OCI-LY7 (cell line): ENCODE measurements at regions not wholly inside any gene's neighbourhood (a gene's known extent, or its start where the extent isn't known, plus 50 kb on each side); places are given as distances from the start of the nearest gene placed in this dataset.
"Not testable (repeated sequence)": the region's sequence is repeated elsewhere in the genome, so short reads cannot be mapped to it uniquely, and the experiment has no call there.

Experiments
- BruUV-seq: library from RNA; stranded (reverse); fragments of 400-500 nt; replicated peaks from 2 replicates; lab custom pipeline; 2021; lab: Mats Ljungman, UMichigan
- CTCF ChIA-PET: fragments of 300-600 bp; sonication (Branson Sonifier 250); formaldehyde crosslinking; loops from one replicate; lab custom pipeline; 2022; ENCODE audit warnings: antibody characterized with exemption; ENCODE audit not compliant: unreplicated experiment; lab: Charles Lee
- POLR2A ChIA-PET: fragments of 300-600 bp; sonication (Branson Sonifier 250); formaldehyde crosslinking; loops from one replicate; lab custom pipeline; 2022; ENCODE audit warnings: antibody characterized with exemption; lab: Charles Lee
- DNase-seq: peaks from one replicate; pipeline ENCODE4 v3.0.0-alpha.2; 2015; ENCODE audit warnings: low spot score
- H2AFZ ChIP-seq: fragments of 200-600 bp; sonication (generic), shearing (Covaris generic); 2 replicates; pipeline ENCODE4 v1.6.1; 2014; ENCODE audit warnings: mild to moderate bottlenecking, antibody characterized with exemption, low read length, moderate library complexity
- H3K27ac ChIP-seq: fragments of 200-600 bp; sonication (generic); 2 replicates; pipeline ENCODE4 v1.5.1; 2014; ENCODE audit warnings: mixed run types, low read depth, mild to moderate bottlenecking, moderate library complexity, low read length, inconsistent platforms; ENCODE audit not compliant: poor library complexity, severe bottlenecking
- H3K36me3 ChIP-seq: fragments of 200-600 bp; sonication (generic); 2 replicates; pipeline ENCODE4 v1.6.1; 2014; ENCODE audit warnings: mild to moderate bottlenecking, antibody characterized with exemption, low read length, moderate library complexity, mixed read lengths; ENCODE audit not compliant: insufficient read depth
- H3K4me1 ChIP-seq: fragments of 200-600 bp; sonication (generic); 2 replicates; pipeline ENCODE4 v1.5.1; 2014; ENCODE audit warnings: mild to moderate bottlenecking, low read length; ENCODE audit not compliant: insufficient read depth, poor library complexity, severe bottlenecking
- H3K4me2 ChIP-seq: fragments of 200-600 bp; sonication (generic); 2 replicates; pipeline ENCODE4 v1.6.1; 2014; ENCODE audit warnings: mild to moderate bottlenecking, low read length
- H3K4me3 ChIP-seq: fragments of 200-600 bp; sonication (generic); 2 replicates; pipeline ENCODE4 v1.5.1; 2014; ENCODE audit warnings: mild to moderate bottlenecking, low read depth, low read length; ENCODE audit not compliant: poor library complexity, severe bottlenecking
- H3K79me2 ChIP-seq: fragments of 200-600 bp; sonication (generic); 2 replicates; pipeline ENCODE4 v1.6.1; 2016; ENCODE audit warnings: low read depth, mild to moderate bottlenecking, low read length, moderate library complexity, mixed read lengths; ENCODE audit not compliant: insufficient read depth
- H3K9me2 ChIP-seq: fragments of 200-600 bp; sonication (generic); 2 replicates; pipeline ENCODE4 v1.6.1; 2016; ENCODE audit warnings: mild to moderate bottlenecking, low read length, mixed read lengths; ENCODE audit not compliant: insufficient read depth
- H3K9me3 ChIP-seq: fragments of 200-600 bp; sonication (generic); 2 replicates; pipeline ENCODE4 v1.6.1; 2014; ENCODE audit warnings: mild to moderate bottlenecking, mixed run types, low read length, mixed read lengths
- H4K20me1 ChIP-seq: fragments of 200-600 bp; sonication (generic); 2 replicates; pipeline ENCODE4 v1.6.1; 2014; ENCODE audit warnings: mild to moderate bottlenecking, antibody characterized with exemption, low read length, moderate library complexity, mixed read lengths; ENCODE audit not compliant: insufficient read depth
- EZH2phosphoT487 ChIP-seq: fragments of 200-600 bp; sonication (generic); IDR thresholded peaks from 2 replicates; pipeline ENCODE4 v1.6.1; 2018; ENCODE audit warnings: low read depth, borderline replicate concordance, mild to moderate bottlenecking, mixed run types, antibody characterized with exemption, low read length, moderate library complexity, mixed read lengths
- intact Hi-C: fragments of 100-400 bp; cut with micrococcal nuclease; formaldehyde crosslinking; loops from one replicate; pipeline ENCODE4 v1.10.0; 2022; ENCODE audit not compliant: unreplicated experiment
- TF ChIP-seq, protein P1 (sequence below): fragments of 200-600 bp; sonication (generic); conservative IDR thresholded peaks from 2 replicates; pipeline ENCODE4 v1.5.1; 2014; ENCODE audit warnings: mild to moderate bottlenecking, antibody characterized with exemption, low read length, moderate library complexity, mixed read lengths

- H3K36me3 ChIP-seq, result no peaks in the 10 kb centered on the region
- H3K4me1 ChIP-seq, result no peaks in the 10 kb centered on the region
- TF ChIP-seq, protein P1, sequence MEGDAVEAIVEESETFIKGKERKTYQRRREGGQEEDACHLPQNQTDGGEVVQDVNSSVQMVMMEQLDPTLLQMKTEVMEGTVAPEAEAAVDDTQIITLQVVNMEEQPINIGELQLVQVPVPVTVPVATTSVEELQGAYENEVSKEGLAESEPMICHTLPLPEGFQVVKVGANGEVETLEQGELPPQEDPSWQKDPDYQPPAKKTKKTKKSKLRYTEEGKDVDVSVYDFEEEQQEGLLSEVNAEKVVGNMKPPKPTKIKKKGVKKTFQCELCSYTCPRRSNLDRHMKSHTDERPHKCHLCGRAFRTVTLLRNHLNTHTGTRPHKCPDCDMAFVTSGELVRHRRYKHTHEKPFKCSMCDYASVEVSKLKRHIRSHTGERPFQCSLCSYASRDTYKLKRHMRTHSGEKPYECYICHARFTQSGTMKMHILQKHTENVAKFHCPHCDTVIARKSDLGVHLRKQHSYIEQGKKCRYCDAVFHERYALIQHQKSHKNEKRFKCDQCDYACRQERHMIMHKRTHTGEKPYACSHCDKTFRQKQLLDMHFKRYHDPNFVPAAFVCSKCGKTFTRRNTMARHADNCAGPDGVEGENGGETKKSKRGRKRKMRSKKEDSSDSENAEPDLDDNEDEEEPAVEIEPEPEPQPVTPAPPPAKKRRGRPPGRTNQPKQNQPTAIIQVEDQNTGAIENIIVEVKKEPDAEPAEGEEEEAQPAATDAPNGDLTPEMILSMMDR, result no peak
- no peak for TF ChIP-seq EZH2phosphoT487
- no peak overlapping the region for H3K27ac ChIP-seq
- DNase-seq, result no peak
- no TSS peak for BruUV-seq
- POLR2A ChIA-PET, result no interaction called here
- no peak overlapping the region for H2AFZ ChIP-seq
- CTCF ChIA-PET, result no interaction called here
- H3K4me3 ChIP-seq, result no peak overlapping the region
- H3K4me2 ChIP-seq, result no peak overlapping the region
- intact Hi-C loops, result no loop called here
- no peaks in the 10 kb centered on the region for H3K9me3 ChIP-seq
- H3K79me2 ChIP-seq, result no peaks in the 10 kb centered on the region
- H3K9me2 ChIP-seq, result no peaks in the 10 kb centered on the region
- no peaks in the 10 kb centered on the region for H4K20me1 ChIP-seq
These were observed 151.6 kb downstream of the SEM1 start for GRCh38 chr7:96558093-96558492.

- H3K79me2 ChIP-seq, intact Hi-C loops: not testable (repeated sequence)
These were observed 152.0 kb downstream of the SEM1 start for GRCh38 chr7:96557598-96557997.

DNA sequence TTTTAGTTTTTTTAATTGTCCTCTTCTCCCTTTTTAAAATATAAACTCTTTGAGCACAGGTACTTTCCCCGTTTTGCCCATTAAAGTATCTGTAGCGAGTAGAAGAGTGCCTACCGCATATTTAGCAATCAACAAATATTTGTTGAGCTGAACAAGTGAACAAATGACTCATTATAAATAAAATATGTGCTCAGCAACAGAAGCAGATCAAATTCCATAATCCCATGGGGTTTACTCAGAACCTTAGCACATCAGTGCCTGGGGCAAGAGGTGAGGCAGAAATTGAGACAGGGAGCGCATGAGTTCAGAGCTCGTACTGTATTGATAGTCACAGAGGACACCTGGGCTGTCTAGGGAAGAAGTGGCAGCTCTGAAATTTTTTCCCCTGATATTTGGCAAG lies 161.0 kb downstream of the SEM1 start:
- H3K9me2 ChIP-seq, result no peaks in the 10 kb centered on the region
- no peaks in the 10 kb centered on the region for H4K20me1 ChIP-seq
- H3K9me3 ChIP-seq, result no peaks in the 10 kb centered on the region
- TF ChIP-seq, protein P1, result no peak
- TF ChIP-seq EZH2phosphoT487, result no peak
- no TSS peak for BruUV-seq
- no peak overlapping the region for H2AFZ ChIP-seq
- DNase-seq, result no peak
- CTCF ChIA-PET, result no interaction called here
- H3K4me2 ChIP-seq, result no peak overlapping the region
- no peak overlapping the region for H3K27ac ChIP-seq
- no peaks in the 10 kb centered on the region for H3K36me3 ChIP-seq
- no peaks in the 10 kb centered on the region for H3K79me2 ChIP-seq
- intact Hi-C loops, result no loop called here
- H3K4me1 ChIP-seq, result no peaks in the 10 kb centered on the region
- POLR2A ChIA-PET, result no interaction called here
- no peak overlapping the region for H3K4me3 ChIP-seq

More at GRCh38 chr7:96557598-96557997, 152.0 kb downstream of the SEM1 start:
- DNase-seq, BruUV-seq, H4K20me1 ChIP-seq, CTCF ChIA-PET, H3K9me3 ChIP-seq, H3K4me3 ChIP-seq, H2AFZ ChIP-seq, H3K36me3 ChIP-seq, POLR2A ChIA-PET, H3K4me1 ChIP-seq, H3K4me2 ChIP-seq, H3K9me2 ChIP-seq, H3K27ac ChIP-seq: not testable (repeated sequence)
